ENCODE measurements at regions not wholly inside any gene's neighbourhood (a gene's known extent, or its start where the extent isn't known, plus 50 kb on each side); places are given as distances from the start of the nearest gene placed in this dataset.

GRCh38 chr1:185368313-185368855, 51.3 kb upstream of the IVNS1ABP start:
- Histone ChIP-seq H3K4me1 (ENCODE audit: control insufficient read depth, extremely low read depth, insufficient read depth, low read length) (peaks cover 38% of the 10 kb centered on the region), H3K4me3 (replicated peaks in 1 of 3; ENCODE audit: insufficient read depth in 1 of 3, low read depth in 1 of 3, low read length in 3 of 3) (no peak overlapping the region), H3K27ac (ENCODE audit: insufficient read depth, low read depth, low read length) (no peak overlapping the region), H3K9ac (replicated peaks; ENCODE audit: extremely low read depth, insufficient read depth, low read length) (no peak overlapping the region), H2AFZ (ENCODE audit: low read depth, low read length) (peak overlapping the region; percentile 6), H3K9me1 (replicated peaks; ENCODE audit: control insufficient read depth, extremely low read depth, insufficient read depth, low read length) (no peaks in the 10 kb centered on the region), H3K4me2 (ENCODE audit: insufficient read depth, low read length) (no peak overlapping the region), H3K27me3 (ENCODE audit: control insufficient read depth in 2 of 2, insufficient read depth in 2 of 2, low read length in 2 of 2) (no peaks in the 10 kb centered on the region), H4K20me1 (replicated peaks; ENCODE audit: control insufficient read depth, extremely low read depth, insufficient read depth, low read length) (no peaks in the 10 kb centered on the region), H3K36me3 (ENCODE audit: control insufficient read depth in 2 of 2, extremely low read depth in 1 of 2, insufficient read depth in 2 of 2, low read length in 2 of 2) (no peaks in the 10 kb centered on the region), H3K79me2 (ENCODE audit: control insufficient read depth, insufficient read depth, low read length) (no peaks in the 10 kb centered on the region), H3K9me3 (replicated peaks; ENCODE audit: control insufficient read depth, insufficient read depth, low read length) (no peaks in the 10 kb centered on the region)
- CTCF ChIA-PET: no interaction called here
- FAIRE-seq (peak; percentile 67), DNase-seq (ENCODE audit: low read depth, low spot score) (no peak)
- intact Hi-C loops (cut with micrococcal nuclease): no loop called here
- TF ChIP-seq POLR2A (IDR thresholded peaks at IDR 0.05; ENCODE audit: low read depth, low read length): no peak
- TF ChIP-seq POLR2AphosphoS5 (IDR thresholded peaks at IDR 0.05; ENCODE audit: insufficient read depth, low read depth, low read length): no peak
- TF ChIP-seq FOS (IDR thresholded peaks at IDR 0.05; ENCODE audit: borderline replicate concordance, insufficient read depth, low read length): no peak
- no peak for TF ChIP-seq MYC (IDR thresholded peaks at IDR 0.05; ENCODE audit: low read depth, low read length)
- no peak for TF ChIP-seq MAX (IDR thresholded peaks at IDR 0.05; ENCODE audit: insufficient read depth, insufficient read length)
- TF ChIP-seq GATA2 (IDR thresholded peaks at IDR 0.05; ENCODE audit: insufficient read depth, insufficient read length, low read depth, low read length): no peak
- no peak for TF ChIP-seq JUN (IDR thresholded peaks at IDR 0.05; ENCODE audit: borderline replicate concordance, insufficient read depth, insufficient read length, low read depth)
- TF ChIP-seq, protein P1, sequence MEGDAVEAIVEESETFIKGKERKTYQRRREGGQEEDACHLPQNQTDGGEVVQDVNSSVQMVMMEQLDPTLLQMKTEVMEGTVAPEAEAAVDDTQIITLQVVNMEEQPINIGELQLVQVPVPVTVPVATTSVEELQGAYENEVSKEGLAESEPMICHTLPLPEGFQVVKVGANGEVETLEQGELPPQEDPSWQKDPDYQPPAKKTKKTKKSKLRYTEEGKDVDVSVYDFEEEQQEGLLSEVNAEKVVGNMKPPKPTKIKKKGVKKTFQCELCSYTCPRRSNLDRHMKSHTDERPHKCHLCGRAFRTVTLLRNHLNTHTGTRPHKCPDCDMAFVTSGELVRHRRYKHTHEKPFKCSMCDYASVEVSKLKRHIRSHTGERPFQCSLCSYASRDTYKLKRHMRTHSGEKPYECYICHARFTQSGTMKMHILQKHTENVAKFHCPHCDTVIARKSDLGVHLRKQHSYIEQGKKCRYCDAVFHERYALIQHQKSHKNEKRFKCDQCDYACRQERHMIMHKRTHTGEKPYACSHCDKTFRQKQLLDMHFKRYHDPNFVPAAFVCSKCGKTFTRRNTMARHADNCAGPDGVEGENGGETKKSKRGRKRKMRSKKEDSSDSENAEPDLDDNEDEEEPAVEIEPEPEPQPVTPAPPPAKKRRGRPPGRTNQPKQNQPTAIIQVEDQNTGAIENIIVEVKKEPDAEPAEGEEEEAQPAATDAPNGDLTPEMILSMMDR (IDR thresholded peaks at IDR 0.05; ENCODE audit: extremely low read depth in 1 of 2, insufficient read depth in 1 of 2, low read depth in 1 of 2, low read length in 2 of 2): no peak
- no peak for TF ChIP-seq EZH2 (IDR thresholded peaks at IDR 0.05; ENCODE audit: borderline replicate concordance, low read depth, low read length, severe bottlenecking)
- POLR2A ChIA-PET: no interaction called here
- dilution Hi-C loops (cut with MboI; ENCODE audit: extremely low pct_ligation_motif_present, low sequenced_read_pairs): no loop called here
- no TSS peak for BruUV-seq (replicated peaks)

Measured in endothelial cell of umbilical vein (primary cell).